HUES6 (cell line): ENCODE measurements at regions not wholly inside any gene's neighbourhood (a gene's known extent, or its start where the extent isn't known, plus 50 kb on each side); places are given as distances from the start of the nearest gene placed in this dataset.

Experiments
- H3K27ac ChIP-seq: 2 replicates; pipeline ENCODE4 v1.7.0; 2013; ENCODE audit warnings: low read depth, mild to moderate bottlenecking, low read length, inconsistent platforms
- H3K27me3 ChIP-seq: 2 replicates; pipeline ENCODE4 v1.6.1; 2013; ENCODE audit warnings: low read length; ENCODE audit not compliant: control insufficient read depth, insufficient read depth
- H3K36me3 ChIP-seq: 2 replicates; pipeline ENCODE4 v1.6.1; 2013; ENCODE audit warnings: low read length; ENCODE audit not compliant: control insufficient read depth, insufficient read depth
- H3K4me1 ChIP-seq: 2 replicates; pipeline ENCODE4 v1.6.1; 2013; ENCODE audit warnings: low read length; ENCODE audit not compliant: control insufficient read depth, insufficient read depth
- H3K4me3 ChIP-seq: 2 replicates; pipeline ENCODE4 v1.5.1; 2013; ENCODE audit warnings: low read depth, low read length
- H3K9ac ChIP-seq: one replicate; pipeline ENCODE4 v1.6.1; 2013; ENCODE audit warnings: mild to moderate bottlenecking, low read length
- H3K9me3 ChIP-seq: 2 replicates; pipeline ENCODE4 v1.6.1; 2013; ENCODE audit warnings: low read depth, low read length; ENCODE audit not compliant: control insufficient read depth, insufficient read depth

- Histone ChIP-seq H3K9ac (no peak overlapping the region), H3K9me3 (no peaks in the 10 kb centered on the region), H3K36me3 (no peaks in the 10 kb centered on the region), H3K27ac (no peak overlapping the region), H3K27me3 (no peaks in the 10 kb centered on the region; the same call in 1 of the 2 replicates), H3K4me3 (no peak overlapping the region), H3K4me1 (peaks cover 12% of the 10 kb centered on the region)
Measured at GRCh38 chr16:85508993-85509392, 104.1 kb upstream of the GSE1 start.

DNA sequence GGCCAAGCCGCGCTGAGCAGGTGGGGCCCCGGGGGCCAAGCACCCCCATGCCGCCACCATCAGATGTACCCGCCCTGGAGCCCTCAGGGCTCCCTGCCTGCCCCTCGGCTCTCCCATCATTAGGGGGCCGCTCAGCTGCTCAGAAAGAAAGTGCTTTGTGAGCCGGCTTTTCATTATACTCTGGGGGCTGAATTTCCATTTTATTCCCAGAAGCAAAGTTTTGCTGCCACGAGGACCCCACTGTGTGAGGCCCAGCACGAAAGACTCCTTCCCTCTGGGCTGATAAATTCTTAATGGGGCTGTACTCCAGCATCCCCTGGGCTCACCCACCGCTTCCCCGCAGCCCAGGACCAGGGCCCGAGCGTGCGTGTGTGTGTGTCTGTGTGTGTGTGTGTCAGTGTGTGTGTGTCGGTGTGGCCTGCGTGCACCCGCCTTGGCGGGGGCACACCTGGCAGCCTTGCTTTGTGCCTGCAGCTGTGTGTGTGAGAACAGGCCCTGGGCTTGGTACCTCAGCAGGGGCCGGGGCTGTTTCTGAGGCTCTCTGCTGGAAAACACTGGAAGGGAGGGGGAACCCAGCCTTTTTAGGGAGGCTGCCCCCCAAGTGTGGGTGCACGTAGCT, 103.0 kb upstream of the GSE1 start:
- Histone ChIP-seq H3K27ac (no peak overlapping the region), H3K4me3 (no peak overlapping the region), H3K9me3 (no peaks in the 10 kb centered on the region), H3K4me1 (peaks cover 22% of the 10 kb centered on the region), H3K9ac (no peak overlapping the region), H3K27me3 (no peaks in the 10 kb centered on the region; the same call in 1 of the 2 replicates), H3K36me3 (no peaks in the 10 kb centered on the region)

GRCh38 chr16:85511938-85512807, 100.9 kb upstream of the GSE1 start:
- H3K9ac ChIP-seq = no peak overlapping the region
- no peak overlapping the region for H3K4me3 ChIP-seq
- H3K27me3 ChIP-seq = no peaks in the 10 kb centered on the region; the same call in 1 of the 2 replicates
- no peaks in the 10 kb centered on the region for H3K36me3 ChIP-seq
- H3K4me1 ChIP-seq = peaks cover 27% of the 10 kb centered on the region
- H3K9me3 ChIP-seq = no peaks in the 10 kb centered on the region
- no peak overlapping the region for H3K27ac ChIP-seq

- H3K9me3 ChIP-seq = no peaks in the 10 kb centered on the region
- H3K27ac ChIP-seq = no peak overlapping the region
- H3K4me3 ChIP-seq = no peak overlapping the region
- no peaks in the 10 kb centered on the region; the same call in 1 of the 2 replicates for H3K27me3 ChIP-seq
- H3K4me1 ChIP-seq = peaks cover 27% of the 10 kb centered on the region
- no peaks in the 10 kb centered on the region for H3K36me3 ChIP-seq
- no peak overlapping the region for H3K9ac ChIP-seq
Measured at GRCh38 chr16:85512808-85513115, 100.4 kb upstream of the GSE1 start.

DNA sequence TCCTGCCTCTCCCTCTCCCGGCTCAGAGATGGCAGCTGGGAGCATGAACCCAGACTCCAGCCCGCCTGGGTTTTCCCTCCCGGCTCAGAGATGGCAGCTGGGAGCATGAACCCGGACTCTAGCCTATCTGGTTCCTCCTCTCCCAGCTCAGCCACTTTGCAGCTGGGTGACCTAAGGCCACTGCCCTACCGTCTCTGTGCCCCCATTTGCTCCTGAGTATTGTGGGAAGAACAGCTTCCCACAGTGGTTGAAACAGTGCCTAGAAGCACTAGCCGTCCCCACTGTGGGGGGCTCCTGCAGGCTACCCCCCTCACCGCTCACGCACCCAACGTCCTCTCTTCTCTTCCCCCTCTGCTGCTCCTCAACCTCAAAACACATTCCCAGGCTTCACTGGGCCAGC, 99.9 kb upstream of the GSE1 start:
- peaks cover 27% of the 10 kb centered on the region for H3K4me1 ChIP-seq
- H3K4me3 ChIP-seq = no peak overlapping the region
- H3K27me3 ChIP-seq = no peaks in the 10 kb centered on the region; the same call in 1 of the 2 replicates
- no peak overlapping the region for H3K27ac ChIP-seq
- H3K9me3 ChIP-seq = no peaks in the 10 kb centered on the region
- no peaks in the 10 kb centered on the region for H3K36me3 ChIP-seq
- no peak overlapping the region for H3K9ac ChIP-seq

DNA sequence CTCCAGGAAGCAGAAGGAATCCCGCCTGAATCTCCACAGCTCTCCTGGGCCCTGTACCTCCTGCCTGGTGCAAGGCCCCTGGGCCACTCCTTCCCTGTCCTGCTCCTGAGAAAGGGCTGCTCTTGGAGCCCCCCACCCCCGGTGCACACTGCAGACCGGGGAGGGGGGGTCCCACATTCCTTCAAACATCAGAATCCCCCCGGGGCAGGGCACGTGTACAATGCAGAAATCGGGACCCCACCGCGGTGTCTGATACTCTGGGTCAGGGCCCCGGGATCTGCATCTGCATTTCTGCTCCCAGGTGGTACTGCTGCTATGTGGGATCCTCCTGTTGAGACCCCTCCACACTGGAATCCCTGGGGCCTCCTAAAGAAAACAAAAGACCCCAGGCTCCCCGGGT, 99.5 kb upstream of the GSE1 start:
- no peak overlapping the region for H3K4me3 ChIP-seq
- peaks cover 27% of the 10 kb centered on the region for H3K4me1 ChIP-seq
- H3K9ac ChIP-seq = no peak overlapping the region
- H3K27me3 ChIP-seq = no peaks in the 10 kb centered on the region; the same call in 1 of the 2 replicates
- H3K9me3 ChIP-seq = no peaks in the 10 kb centered on the region
- no peak overlapping the region for H3K27ac ChIP-seq
- no peaks in the 10 kb centered on the region for H3K36me3 ChIP-seq

GRCh38 chr16:85514295-85514597, 98.9 kb upstream of the GSE1 start:
- peaks cover 27% of the 10 kb centered on the region for H3K4me1 ChIP-seq
- no peaks in the 10 kb centered on the region for H3K36me3 ChIP-seq
- H3K4me3 ChIP-seq = no peak overlapping the region
- H3K27me3 ChIP-seq = no peaks in the 10 kb centered on the region
- H3K9ac ChIP-seq = no peak overlapping the region
- no peaks in the 10 kb centered on the region for H3K9me3 ChIP-seq
- no peak overlapping the region for H3K27ac ChIP-seq

GRCh38 chr16:85514598-85515318, 98.4 kb upstream of the GSE1 start:
- Histone ChIP-seq H3K27me3 (no peaks in the 10 kb centered on the region), H3K4me1 (peaks cover 27% of the 10 kb centered on the region), H3K27ac (no peak overlapping the region), H3K4me3 (no peak overlapping the region), H3K9ac (no peak overlapping the region), H3K36me3 (no peaks in the 10 kb centered on the region), H3K9me3 (no peaks in the 10 kb centered on the region)

GRCh38 chr16:85515319-85515745, 97.8 kb upstream of the GSE1 start:
- Histone ChIP-seq H3K4me1 (peaks cover 27% of the 10 kb centered on the region), H3K27me3 (no peaks in the 10 kb centered on the region), H3K9ac (no peak overlapping the region), H3K4me3 (no peak overlapping the region), H3K36me3 (no peaks in the 10 kb centered on the region), H3K27ac (no peak overlapping the region), H3K9me3 (no peaks in the 10 kb centered on the region)

GRCh38 chr16:85515830-85516397, 97.2 kb upstream of the GSE1 start:
- peaks cover 27% of the 10 kb centered on the region for H3K4me1 ChIP-seq
- no peaks in the 10 kb centered on the region for H3K9me3 ChIP-seq
- no peaks in the 10 kb centered on the region for H3K27me3 ChIP-seq
- H3K27ac ChIP-seq = no peak overlapping the region
- H3K9ac ChIP-seq = no peak overlapping the region
- no peaks in the 10 kb centered on the region for H3K36me3 ChIP-seq
- no peak overlapping the region for H3K4me3 ChIP-seq

GRCh38 chr16:85517154-85517553, 96.0 kb upstream of the GSE1 start:
- Histone ChIP-seq H3K27ac (no peak overlapping the region), H3K27me3 (no peaks in the 10 kb centered on the region), H3K4me3 (no peak overlapping the region), H3K36me3 (no peaks in the 10 kb centered on the region), H3K9ac (no peak overlapping the region), H3K4me1 (peaks cover 27% of the 10 kb centered on the region), H3K9me3 (no peaks in the 10 kb centered on the region)
